CD4-positive, alpha-beta T cell (primary cell): ENCODE measurements at regions not wholly inside any gene's neighbourhood (a gene's known extent, or its start where the extent isn't known, plus 50 kb on each side); places are given as distances from the start of the nearest gene placed in this dataset.

Experiments
- ATAC-seq: fragments of 200-7000 bp; cut with Tn5 transposase; one replicate; pipeline ENCODE4 v1.10.0; 2022; ENCODE audit warnings: mild to moderate bottlenecking; ENCODE audit not compliant: poor library complexity
- CTCF ChIA-PET: fragments of 350-600 bp; sonication (Branson Sonifier 250); formaldehyde crosslinking; loops from one replicate; lab custom pipeline; 2021; ENCODE audit warnings: antibody characterized with exemption, inconsistent platforms; lab: Charles Lee
- POLR2A ChIA-PET: fragments of 350-600 bp; sonication (Branson Sonifier 250); formaldehyde crosslinking; loops from one replicate; lab custom pipeline; 2021; ENCODE audit warnings: antibody characterized with exemption, inconsistent platforms; lab: Charles Lee
- DNase-seq, 14 experiments: peaks; one replicate each; pipeline ENCODE4 v3.0.0-alpha.2; 2013 to 2020; ENCODE audit warnings: mixed read lengths in 2 of 14
- H3K27ac ChIP-seq, 2 donors: one replicate each; pipeline versions ENCODE4 v1.5.1 to v1.7.0; 2013; ENCODE audit warnings: low read length in 2 of 2, low read depth in 1 of 2, mild to moderate bottlenecking in 1 of 2
- H3K27me3 ChIP-seq, 2 experiments: 1 replicate in 1 of 2; 2 replicates in 1 of 2; pipeline versions ENCODE4 v1.6.1 to v1.7.0; 2013; ENCODE audit warnings: low read length in 2 of 2, control low read depth in 1 of 2, mild to moderate bottlenecking in 1 of 2, moderate library complexity in 1 of 2; ENCODE audit not compliant: insufficient read depth in 2 of 2, control insufficient read depth in 1 of 2
- H3K36me3 ChIP-seq: one replicate; pipeline ENCODE4 v1.6.1; 2013; ENCODE audit warnings: low read length, control low read depth; ENCODE audit not compliant: insufficient read depth
- H3K4me1 ChIP-seq: one replicate; pipeline ENCODE4 v1.6.1; 2013; ENCODE audit warnings: low read length, control low read depth; ENCODE audit not compliant: insufficient read depth
- H3K4me3 ChIP-seq: one replicate; pipeline ENCODE4 v1.5.1; 2013; ENCODE audit warnings: mild to moderate bottlenecking, low read length, moderate library complexity
- H3K9me3 ChIP-seq, 2 experiments: 1 replicate in 1 of 2; 2 replicates in 1 of 2; pipeline versions ENCODE4 v1.6.1 to v1.7.0; 2013; ENCODE audit warnings: low read length in 2 of 2, mild to moderate bottlenecking in 2 of 2, control low read depth in 1 of 2, moderate library complexity in 1 of 2; ENCODE audit not compliant: control insufficient read depth in 1 of 2, insufficient read depth in 1 of 2
- H3K27ac Mint-ChIP-seq: one replicate; pipeline ENCODE4 v1.8.0; 2020; ENCODE audit warnings: mixed read lengths
- H3K27me3 Mint-ChIP-seq: one replicate; pipeline ENCODE4 v1.8.0; 2021; ENCODE audit warnings: mixed read lengths
- H3K36me3 Mint-ChIP-seq: one replicate; pipeline ENCODE4 v1.8.0; 2021; ENCODE audit warnings: low read depth, mixed read lengths
- H3K4me1 Mint-ChIP-seq: one replicate; pipeline ENCODE4 v1.8.0; 2021; ENCODE audit warnings: low read depth, mixed read lengths
- H3K4me3 Mint-ChIP-seq: one replicate; pipeline ENCODE4 v1.8.0; 2020; ENCODE audit warnings: mild to moderate bottlenecking, mixed read lengths
- H3K9me3 Mint-ChIP-seq: one replicate; pipeline ENCODE4 v1.8.0; 2020; ENCODE audit warnings: mixed read lengths
- CTCF ChIP-seq: fragments of 200-600 bp; IDR thresholded peaks from one replicate; pipeline ENCODE4 v1.8.0; 2022; ENCODE audit warnings: antibody characterized with exemption, mild to moderate bottlenecking
- intact Hi-C, 2 experiments: fragments of 100-400 bp; cut with DNase I in 1 of 2; cut with micrococcal nuclease in 1 of 2; formaldehyde crosslinking; loops; one replicate each; pipeline versions ENCODE4 v1.15.1 to v1.9.0; 2023 to 2025; cut with DNase I, micrococcal nuclease

GRCh38 chr11:71330996-71331395, 78.6 kb upstream of the SHANK2 start:
- Histone ChIP-seq H3K4me1 (no peaks in the 10 kb centered on the region), H3K4me3 (no peak overlapping the region), H3K27ac (no peak overlapping the region), H3K9me3 (peaks cover 22 to 44% of the 10 kb centered on the region in 2 experiments), H3K27me3 (no peaks in the 10 kb centered on the region), H3K36me3 (no peaks in the 10 kb centered on the region)
- ChIA-PET CTCF (no interaction called here), POLR2A (no interaction called here)
- H3K9me3 Mint-ChIP-seq = peaks cover 7% of the 10 kb centered on the region
- H3K4me1 Mint-ChIP-seq = no peaks in the 10 kb centered on the region
- H3K27me3 Mint-ChIP-seq = no peaks in the 10 kb centered on the region
- H3K36me3 Mint-ChIP-seq = no peaks in the 10 kb centered on the region
- H3K4me3 Mint-ChIP-seq = no peak overlapping the region
- TF ChIP-seq CTCF = no peak
- H3K27ac Mint-ChIP-seq = no peak overlapping the region
- ATAC-seq (no peak), DNase-seq (no peak)
- intact Hi-C loops = no loop called here

DNA sequence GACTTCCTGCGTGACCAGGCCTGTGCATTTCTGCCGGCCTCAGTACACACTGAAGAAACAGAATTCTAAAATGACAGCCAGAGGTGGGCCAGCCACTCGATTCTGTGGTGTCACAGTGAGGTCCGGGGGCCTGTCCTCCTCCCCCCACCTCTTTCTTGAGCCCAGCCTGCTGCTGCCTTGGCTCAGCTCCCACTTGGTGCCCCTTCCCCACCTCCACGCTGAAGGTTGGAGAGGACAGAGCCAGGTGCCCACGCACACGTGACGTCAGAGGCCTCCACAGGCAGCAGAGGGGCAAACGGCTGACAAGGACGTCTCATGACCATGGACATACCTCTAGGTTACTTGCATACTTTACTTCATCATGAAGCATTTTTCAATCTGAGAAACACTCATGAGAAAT, 78.0 kb upstream of the SHANK2 start:
- H3K27me3 Mint-ChIP-seq = no peaks in the 10 kb centered on the region
- H3K36me3 ChIP-seq = no peaks in the 10 kb centered on the region
- H3K4me1 ChIP-seq = no peaks in the 10 kb centered on the region
- H3K27ac ChIP-seq = no peak overlapping the region
- peaks cover 22 to 40% of the 10 kb centered on the region in 2 experiments for H3K9me3 ChIP-seq
- H3K9me3 Mint-ChIP-seq = peaks cover 7% of the 10 kb centered on the region
- ChIA-PET POLR2A (no interaction called here), CTCF (no interaction called here)
- H3K27ac Mint-ChIP-seq = no peak overlapping the region
- no peaks in the 10 kb centered on the region for H3K36me3 Mint-ChIP-seq
- H3K27me3 ChIP-seq = no peaks in the 10 kb centered on the region
- no peak overlapping the region for H3K4me3 Mint-ChIP-seq
- no peak for DNase-seq
- H3K4me3 ChIP-seq = no peak overlapping the region
- no peak for TF ChIP-seq CTCF
- no peak for ATAC-seq
- H3K4me1 Mint-ChIP-seq = no peaks in the 10 kb centered on the region
- intact Hi-C loops = no loop called here

- Histone ChIP-seq H3K9me3 (peaks cover 22 to 38% of the 10 kb centered on the region in 2 experiments), H3K27me3 (no peaks in the 10 kb centered on the region), H3K36me3 (no peaks in the 10 kb centered on the region), H3K4me3 (no peak overlapping the region), H3K27ac (no peak overlapping the region), H3K4me1 (no peaks in the 10 kb centered on the region)
- no peaks in the 10 kb centered on the region for H3K36me3 Mint-ChIP-seq
- H3K27ac Mint-ChIP-seq = no peak overlapping the region
- no peaks in the 10 kb centered on the region for H3K27me3 Mint-ChIP-seq
- H3K9me3 Mint-ChIP-seq = peaks cover 7% of the 10 kb centered on the region
- TF ChIP-seq CTCF = no peak
- H3K4me1 Mint-ChIP-seq = no peaks in the 10 kb centered on the region
- DNase-seq (no peak), ATAC-seq (no peak)
- POLR2A ChIA-PET = no interaction called here
- CTCF ChIA-PET = no interaction called here
- intact Hi-C loops = no loop called here
- H3K4me3 Mint-ChIP-seq = no peak overlapping the region
Observed at GRCh38 chr11:71329786-71330185, 77.4 kb upstream of the SHANK2 start.
